NCI-H187 (cell line): ENCODE measurements at regions not wholly inside any gene's neighbourhood (a gene's known extent, or its start where the extent isn't known, plus 50 kb on each side); places are given as distances from the start of the nearest gene placed in this dataset.

Experiments
- DNase-seq, 2 experiments: peaks; one replicate each; lab custom pipeline; 2025; lab: John Stamatoyannopoulos, UW

DNA sequence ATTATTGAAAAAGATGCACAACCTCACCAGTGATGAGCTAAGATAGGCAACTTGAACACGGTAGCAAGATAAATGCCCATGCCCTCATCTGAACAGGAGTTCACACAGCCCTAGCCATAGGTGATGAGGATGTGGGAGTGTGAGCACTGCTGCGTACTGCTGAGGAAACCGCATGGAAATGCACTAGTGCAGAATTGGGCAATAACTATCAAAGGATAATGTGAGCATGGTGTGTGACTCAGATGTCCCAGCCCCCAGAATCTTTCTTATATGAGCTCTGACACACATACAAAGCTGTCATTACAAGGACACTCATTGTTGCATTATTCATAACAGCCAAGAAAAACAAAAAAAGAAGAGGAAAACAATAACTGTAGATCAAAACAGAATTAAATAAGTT is 521.2 kb downstream of the IRX1 start:
- no peak for DNase-seq

DNA sequence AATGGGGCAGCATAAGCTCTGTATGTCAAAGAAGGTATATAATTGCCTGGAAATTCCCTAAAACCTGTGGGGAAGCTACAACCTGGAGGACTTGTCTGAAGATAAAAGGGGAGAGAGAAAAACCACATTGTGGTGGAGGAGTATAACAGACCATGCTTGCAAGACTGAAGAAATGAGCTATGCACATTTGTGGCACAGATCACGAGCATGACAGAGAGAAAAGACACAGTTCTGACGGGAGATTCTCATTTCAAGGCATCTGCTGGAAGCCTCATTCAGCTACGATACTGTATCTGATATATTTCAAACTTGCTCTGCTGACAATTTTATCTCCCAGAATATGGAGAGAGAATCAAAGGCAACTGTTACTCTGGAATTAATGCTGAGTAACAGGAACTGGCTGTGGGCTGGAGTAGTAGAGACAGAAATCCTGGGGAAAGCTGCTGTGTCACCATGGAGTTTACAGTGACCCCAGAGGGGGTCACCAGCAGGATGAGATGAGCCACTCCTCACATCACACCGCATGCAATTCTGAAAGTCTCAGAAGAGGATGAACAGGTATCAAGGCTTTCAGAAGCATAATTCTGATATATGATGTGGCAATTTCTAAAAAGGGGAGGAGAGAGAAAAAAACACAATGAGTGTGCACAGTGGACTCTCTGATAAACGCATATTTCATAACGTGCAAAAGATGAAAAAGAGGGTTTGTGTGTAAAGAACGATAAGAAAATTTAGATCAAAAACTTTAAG is 528.8 kb downstream of the IRX1 start:
- no peak for DNase-seq

DNA sequence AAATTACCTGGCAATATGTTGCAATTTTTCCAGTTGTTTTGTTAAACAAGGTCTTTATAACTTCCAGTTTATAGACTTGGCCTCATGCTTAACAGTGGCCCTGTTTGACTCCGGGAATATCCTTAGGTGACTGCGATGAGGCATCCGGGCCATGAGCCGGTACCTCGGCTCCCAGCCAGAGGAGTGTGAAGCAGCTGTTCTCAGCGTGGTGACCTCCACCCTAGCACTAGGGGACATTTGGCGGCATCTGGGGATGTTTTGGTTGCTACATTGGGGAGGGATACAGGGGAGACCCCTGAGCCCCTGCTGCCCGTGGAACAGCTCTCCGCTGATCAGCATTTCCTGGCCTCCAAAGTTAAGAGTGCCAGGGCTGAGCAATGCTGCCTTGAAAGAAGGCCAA is 533.4 kb downstream of the IRX1 start:
- DNase-seq: no peak

DNA sequence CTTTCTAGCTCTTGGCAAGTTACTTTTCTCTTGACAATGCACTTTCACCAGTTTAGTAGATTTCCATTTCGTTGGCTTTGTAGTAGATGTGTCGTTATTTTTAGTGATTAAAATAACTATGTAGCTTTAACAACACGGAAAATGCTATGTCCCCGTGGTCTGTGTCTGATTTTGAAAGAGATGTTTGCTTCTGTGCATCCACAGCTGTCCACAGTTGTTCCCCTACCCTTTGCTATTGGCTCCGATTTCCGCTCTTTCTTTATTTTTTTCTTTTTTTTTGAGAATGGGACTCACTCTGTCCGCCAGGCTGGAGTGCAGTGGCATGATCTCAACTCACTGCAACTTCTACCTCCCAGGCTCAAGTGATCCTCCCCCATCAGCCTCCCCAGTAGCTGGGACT is 533.9 kb downstream of the IRX1 start:
- DNase-seq: no peak

DNA sequence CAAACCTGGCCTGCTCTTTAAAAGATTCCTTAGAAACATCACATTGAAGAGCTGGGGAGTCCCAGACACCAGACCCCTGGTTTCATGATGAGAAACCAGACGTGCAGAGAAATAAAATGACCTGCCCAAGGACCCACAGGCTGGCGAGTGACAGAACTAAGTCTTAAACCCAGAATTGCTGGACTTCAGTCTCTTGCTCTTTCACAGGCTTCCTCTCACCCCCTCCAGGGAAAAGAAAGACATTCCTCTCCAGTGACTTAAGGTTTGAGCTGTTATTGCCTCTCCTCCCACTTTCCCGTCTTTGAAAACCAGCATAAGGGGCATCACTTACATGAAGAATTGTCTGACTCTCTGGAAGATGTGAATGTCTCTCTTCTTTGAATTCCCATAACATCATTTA is 535.2 kb downstream of the IRX1 start:
- DNase-seq: no peak

DNA sequence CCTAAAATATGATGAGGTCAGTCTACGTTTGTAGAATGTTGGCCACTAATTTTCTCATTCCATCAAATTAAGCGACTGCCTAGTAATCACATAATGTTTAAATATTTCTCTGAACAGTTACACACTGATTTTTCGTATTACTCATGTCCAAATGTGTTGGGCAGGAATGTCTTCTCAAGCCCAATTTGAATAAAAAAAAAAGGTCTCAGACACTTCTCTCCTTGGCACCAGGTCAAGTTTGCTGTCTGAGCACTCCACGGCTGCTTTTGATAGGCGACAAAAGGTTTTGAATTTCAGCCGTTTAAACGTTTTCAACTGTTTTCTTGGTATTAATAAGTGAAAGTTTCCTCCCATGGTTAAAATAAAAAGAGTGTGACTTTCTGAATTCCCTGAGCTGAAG is 542.1 kb downstream of the IRX1 start:
- no peak for DNase-seq

DNA sequence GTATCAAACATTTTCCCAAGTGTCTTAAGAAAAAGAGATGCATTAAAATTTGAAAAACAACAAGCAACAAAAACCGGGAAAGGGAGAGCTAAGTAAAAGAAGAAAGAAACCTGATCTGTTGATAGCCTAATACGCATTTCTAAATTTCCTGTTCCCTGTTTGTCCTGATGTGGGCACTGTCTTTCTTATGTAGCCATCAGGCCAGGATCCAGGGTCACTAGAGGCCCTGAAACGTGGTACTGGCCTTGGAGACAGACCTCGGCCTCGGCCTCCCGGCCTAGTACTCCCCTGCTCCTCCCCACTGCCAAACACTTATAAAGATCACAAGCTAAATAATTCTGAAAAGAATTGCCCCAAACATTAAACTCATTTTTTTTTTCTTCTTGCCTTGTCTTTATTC is 547.2 kb downstream of the IRX1 start:
- DNase-seq: no peak

DNA sequence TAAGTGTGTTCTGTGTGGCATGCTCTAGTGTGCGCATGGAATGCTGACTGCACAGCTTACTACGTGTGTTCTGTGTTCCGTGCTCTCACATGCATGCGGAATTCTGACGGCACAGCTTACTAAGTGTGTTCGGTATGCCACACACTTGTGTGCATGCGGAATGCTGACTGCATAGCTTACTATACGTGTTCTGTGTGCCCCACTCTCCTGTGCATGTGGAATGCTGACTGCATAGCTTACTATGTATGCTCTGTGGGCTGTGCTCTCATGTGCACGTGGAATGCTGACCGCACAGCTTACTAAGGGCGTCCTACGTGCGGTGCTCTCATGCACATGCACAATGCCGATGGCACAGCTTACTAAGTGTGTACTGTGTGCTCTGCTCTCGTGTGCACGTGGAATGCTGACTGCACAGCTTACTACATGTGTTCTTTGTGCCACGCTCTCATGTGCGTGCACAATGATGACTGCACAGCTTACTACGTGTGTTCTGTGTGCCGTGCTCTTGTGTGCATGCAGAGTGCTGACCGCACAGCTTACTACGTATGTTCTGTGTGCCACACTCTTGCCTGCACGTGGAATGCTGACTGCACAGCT is 548.9 kb downstream of the IRX1 start:
- no peak for DNase-seq

DNA sequence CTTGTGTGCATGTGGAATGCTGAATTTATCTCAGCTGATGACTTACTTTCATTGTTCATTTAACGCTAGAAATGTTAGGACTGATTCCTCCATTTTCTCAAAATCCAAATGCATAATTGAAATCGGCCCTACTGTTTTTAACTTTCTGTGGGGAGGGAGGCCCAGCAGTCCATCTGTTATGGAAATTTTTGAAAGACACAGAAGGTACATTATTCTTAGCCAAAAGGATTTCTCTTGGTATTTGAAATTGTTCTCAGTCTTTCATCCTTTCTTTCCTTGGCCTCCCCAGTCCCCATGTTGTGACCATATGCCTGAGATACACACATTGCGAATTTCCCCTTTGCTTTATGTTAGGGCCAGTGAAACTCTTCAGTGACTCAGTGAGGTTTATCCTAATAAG is 549.9 kb downstream of the IRX1 start:
- DNase-seq: no peak

DNA sequence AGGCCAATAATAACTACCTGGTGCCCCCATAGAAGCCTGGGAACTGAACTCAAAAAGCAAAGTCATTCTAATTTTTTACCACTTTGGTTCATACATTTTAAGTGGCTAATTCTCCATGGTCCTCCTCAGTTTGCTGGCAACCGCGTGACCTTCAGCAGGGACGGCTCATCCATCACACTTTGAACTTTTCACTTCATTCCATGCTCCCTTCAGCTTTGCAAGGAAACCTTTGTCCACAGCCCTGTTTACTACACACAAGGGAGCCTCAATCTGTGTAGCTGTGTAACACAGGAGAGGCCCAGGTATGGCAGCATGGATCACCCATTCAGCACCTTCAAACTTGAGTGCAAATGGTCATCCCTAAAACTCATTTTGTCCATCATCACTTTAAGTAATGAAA is 552.4 kb downstream of the IRX1 start:
- DNase-seq: no peak

DNA sequence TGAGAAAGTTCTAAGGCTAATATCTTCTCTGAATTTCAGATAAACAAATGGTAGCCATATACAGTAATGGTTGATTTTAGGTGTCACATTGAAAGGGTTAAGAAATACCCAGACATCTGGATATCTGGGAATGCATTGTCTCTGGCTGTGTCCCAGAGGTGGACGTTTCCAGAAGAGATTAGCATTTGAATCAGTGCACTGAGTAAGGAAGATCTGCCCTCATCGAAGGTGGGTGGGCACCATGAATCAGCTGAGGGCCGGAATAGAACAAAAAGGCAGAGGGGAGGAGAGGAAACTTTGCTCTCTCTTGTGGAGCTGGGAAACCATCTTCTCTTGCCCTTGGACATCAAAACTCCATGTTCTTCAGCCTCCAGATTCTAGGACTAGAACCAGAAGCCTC is 554.4 kb downstream of the IRX1 start:
- DNase-seq: no peak

DNA sequence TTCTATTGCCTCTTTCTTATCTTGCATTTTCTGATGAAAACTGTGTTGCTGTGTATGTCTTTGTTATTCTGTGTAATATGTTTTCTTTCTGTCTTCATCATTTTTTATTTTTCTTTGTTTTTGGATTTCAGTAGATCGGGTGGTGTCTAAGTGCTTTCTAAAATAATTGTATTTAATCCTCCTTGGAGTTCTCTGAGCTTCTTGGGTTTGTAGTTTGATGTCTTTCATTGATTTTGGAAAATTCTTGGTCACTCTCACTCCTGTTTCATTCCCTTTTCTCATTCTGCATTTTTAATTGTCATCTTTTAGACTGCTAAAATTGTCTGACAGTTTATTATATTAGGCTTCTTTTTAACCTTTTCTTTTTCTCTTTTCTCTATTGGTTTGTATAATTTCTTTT is 560.5 kb downstream of the IRX1 start:
- no peak for DNase-seq

DNA sequence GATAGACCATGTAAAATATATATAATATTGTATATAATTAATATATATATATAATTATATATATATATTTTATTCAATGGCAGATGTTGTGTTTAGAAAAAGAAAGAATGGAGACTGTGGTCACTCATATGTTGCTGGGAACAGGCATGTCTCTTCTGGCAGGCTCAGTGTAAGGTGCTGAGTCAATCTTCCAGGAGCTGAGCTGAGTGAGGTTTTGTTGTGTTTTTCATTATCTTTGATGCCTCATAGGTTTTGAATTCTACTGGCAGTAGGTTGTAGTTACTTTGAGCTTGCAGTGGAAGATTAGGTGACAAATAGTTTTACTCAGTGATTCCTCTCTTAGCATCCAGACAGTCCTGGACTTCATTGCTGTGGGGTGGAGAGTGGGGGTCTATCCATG is 561.3 kb downstream of the IRX1 start:
- DNase-seq: no peak

DNA sequence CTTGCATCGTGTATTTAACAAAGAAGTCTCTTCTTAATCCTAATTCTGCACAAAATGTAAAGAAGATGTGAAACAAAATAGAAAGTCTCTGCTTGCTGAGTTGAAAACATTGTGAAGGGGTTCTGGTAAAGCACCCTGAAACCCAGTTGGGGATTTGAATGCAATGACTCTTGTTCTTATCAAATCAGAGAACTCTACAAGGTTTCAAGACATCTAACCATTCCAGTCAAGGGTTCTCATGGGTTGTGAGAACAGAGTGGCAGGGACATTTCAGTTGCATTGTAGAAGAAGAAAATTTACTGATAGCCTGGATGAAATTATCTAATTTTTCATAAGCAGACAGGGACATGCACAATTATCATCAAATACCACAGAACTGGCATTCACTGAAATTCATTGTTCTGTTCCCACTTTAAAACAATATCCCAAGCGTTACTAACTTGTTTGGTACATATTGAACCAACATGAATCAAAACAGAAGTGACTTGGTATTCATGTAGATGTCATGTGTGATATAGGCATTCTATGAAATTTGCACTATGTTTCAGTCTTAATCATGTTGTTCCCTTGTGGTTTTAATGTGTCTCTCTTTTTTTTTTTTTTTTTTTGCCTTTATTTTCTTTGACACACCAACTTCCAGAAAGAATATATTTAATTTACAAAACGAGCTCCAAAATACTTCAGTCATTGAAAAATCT is 563.3 kb downstream of the IRX1 start:
- no peak for DNase-seq

DNA sequence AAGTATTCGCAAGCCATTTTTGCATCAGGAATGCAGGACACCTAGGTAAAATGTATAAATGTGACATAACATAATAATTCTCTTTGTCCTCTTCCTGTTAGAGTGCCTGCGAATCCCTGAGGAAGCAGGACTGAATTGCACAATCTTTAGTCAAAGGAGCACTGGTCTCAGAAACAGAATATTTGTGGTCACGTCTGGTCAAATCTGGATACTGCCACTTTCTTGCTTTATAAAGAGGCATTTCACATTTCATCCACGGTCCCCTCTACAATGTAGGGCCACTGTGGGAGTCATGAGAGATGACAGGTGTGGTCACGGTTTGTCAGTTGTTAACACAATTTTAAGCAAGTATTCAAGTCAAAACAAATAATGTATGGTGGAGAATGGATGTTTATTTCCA is 564.0 kb downstream of the IRX1 start:
- DNase-seq: no peak

DNA sequence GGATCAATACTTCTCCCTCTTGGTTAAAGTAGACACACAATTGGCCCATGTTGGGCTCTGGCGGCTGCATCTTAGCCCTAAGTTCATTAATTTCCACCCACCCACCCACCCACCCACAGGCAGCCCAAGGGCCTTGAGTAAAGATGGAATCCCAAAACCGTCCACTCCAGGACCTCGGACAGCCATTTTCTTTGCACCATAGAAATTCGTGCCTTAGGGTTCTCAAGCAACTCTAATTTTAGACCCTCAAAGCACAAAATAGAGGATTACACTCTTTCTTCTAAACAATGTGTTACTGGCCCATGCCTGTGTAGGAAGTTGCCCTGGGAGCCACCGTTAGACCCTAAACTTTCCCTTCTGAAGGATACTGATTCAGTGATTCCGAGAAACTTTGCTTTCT is 568.5 kb downstream of the IRX1 start:
- no peak for DNase-seq

DNA sequence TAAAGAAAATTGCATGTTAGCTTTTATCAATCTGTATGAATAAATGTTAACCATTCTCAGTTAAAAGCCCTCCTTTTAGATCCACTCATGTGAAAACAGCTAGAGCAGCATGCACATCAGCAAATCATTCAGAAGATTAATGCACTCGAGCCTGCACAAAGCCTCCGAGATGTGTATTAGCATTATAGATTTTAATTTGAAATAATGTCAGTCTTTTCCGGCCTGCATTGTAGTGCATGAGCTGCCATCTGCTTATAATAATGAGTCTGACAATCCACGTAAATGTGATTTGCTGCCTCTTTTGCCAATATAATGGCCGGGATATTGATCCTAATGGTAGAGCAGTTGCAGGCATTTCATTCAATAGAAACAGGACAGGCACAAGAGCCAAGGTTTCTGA is 585.1 kb downstream of the IRX1 start:
- no peak for DNase-seq

DNA sequence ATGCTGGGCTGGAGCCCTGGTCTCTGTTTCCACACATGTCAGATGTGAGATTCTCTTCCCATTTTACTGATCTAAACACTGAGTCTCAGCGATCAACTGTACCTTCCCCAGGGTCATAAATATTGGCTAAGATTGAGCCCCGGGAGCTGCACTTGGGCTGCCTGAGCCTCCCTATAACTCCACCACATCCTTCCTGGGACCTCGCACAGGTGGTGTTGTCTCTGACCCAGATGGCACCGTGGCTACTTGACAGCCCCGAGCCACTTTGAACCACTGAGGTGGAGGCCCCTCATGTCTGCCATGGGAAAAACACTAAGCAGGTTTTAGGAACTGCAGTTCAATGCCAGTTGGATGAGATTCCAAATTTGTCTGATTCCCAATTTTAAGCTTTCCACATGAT is 586.5 kb downstream of the IRX1 start:
- no peak for DNase-seq

DNA sequence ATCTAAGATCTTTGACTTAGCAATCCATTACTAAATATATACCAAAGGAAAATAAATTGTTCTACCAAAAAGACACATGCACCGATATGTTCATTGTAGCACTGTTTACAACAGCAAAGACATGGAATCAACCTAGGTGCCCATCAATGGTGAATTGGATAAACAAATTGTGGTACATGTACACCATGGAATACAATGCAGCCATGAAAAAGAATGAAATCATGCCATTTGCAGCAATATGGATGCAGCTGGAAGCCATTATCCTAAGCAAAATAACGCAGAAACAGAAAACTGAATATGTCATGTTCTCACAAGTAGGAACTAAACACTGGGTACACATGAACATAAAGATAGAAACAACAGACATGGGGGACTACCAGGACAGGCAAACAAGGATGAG is 589.5 kb downstream of the IRX1 start:
- no peak for DNase-seq

DNA sequence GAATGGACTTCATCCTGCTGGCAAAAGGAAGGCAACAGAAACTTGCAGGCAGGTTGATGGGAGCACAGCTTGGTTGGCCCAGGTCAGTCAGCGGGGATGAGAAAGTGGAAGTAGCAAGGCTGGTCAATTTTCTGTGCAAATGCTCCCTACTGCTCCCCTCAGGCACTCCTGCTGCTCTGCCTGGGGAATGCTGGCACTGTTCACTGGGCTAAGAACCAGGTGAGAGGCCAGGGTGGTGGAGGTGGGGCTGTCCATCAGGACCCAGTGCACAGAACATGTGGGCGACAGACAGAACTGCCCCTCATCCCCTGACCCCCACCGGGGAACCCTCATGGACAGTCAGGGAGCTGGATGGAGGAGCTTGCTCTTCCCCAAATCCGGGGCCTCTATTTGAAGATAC is 593.1 kb downstream of the IRX1 start:
- DNase-seq: no peak

DNA sequence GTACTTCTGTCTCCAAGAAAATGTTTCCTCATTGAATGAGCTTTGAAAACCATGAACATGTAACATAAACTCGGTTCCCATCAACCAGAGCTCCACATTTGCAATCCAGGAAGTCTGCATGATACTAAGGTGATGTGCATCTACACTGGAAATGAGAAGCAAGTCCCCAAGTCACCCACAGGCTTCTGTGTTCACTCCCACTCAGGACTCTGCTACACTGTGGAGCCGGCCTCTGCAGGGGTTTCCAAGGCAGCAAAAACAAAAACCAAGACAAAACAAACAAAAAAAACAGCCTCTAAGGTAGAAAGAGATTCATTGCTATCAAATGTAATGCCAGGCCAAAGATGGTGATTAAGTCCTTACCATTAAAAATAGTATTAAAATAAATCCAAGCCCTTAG is 593.7 kb downstream of the IRX1 start:
- DNase-seq: no peak

DNA sequence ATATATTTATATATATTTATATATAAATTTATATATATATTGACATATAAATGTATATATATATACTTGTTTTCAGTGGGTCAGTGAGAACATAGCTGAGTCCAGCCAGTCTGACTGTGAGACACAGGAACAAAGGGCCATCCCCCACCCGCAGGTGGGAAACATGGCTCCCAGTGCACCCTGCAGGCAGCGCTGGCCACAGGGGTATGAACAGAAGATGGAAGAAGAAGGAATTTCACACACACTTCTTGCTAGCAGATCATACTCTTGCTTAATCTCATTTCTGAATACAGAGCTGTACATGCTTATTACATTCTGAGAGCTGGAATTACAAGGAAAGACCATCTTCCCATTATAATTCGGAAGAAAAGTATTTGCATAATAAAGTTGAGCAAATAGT is 595.4 kb downstream of the IRX1 start:
- no peak for DNase-seq

DNA sequence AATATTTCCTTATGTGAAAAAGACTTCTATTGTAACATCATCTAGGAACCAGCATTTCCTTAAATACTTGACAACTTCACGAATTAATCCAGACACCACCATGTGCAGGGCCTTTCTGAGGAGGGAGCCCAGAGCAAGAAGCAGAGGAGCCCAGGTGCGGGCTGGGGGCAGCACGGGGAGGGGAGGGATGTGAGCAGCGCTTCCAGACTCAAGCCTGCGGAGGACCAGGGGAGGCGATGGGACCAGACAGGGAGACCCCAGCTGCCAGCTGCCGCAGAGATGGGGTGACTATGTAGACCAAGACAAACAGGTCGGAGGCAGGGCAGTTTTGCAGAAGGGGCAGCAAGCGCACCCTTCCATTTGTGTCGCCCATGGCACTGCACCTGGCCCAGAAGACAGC is 596.1 kb downstream of the IRX1 start:
- DNase-seq: no peak

DNA sequence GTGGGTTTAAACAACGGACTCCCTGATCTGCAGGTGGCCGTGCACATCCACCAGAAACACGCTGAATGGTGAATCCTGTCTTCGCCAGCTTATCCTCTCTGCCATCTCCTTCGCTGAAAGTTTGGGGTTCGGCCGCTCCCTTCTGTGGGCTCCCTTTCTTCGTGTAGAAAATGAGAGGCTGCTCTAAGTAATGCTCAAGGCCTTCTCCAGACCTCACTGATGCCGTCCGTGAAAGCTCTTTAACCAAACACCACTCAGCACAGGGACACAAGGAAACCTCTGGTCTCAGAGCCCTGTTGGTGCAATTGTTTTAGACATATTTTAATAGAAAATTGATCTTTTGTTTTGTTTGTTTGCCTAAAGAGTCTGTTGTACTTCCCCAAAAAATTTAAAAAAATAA is 596.5 kb downstream of the IRX1 start:
- DNase-seq: no peak
